GM11168 (cell line): ENCODE measurements at regions not wholly inside any gene's neighbourhood (a gene's known extent, or its start where the extent isn't known, plus 50 kb on each side); places are given as distances from the start of the nearest gene placed in this dataset.

ENCODE experiments used
- in situ Hi-C: fragments of 300-500 bp; cut with MboI; formaldehyde crosslinking; loops from one replicate; pipeline ENCODE4 v1.12.0; 2022; ENCODE audit warnings: low sequenced_read_pairs; ENCODE audit not compliant: unreplicated experiment

- in situ Hi-C loops: no loop called here
Observed at GRCh38 chr9:81293651-81294050, 395.7 kb downstream of the TLE1 start.

GRCh38 chr9:81292056-81292805, 397.1 kb downstream of the TLE1 start:
- in situ Hi-C loops: no loop called here

- in situ Hi-C loops: no loop called here
Observed at GRCh38 chr9:81289622-81290021, 399.7 kb downstream of the TLE1 start.

GRCh38 chr9:81268048-81268447, 421.3 kb downstream of the TLE1 start:
- in situ Hi-C loops: no loop called here

GRCh38 chr9:81266674-81267073, 422.7 kb downstream of the TLE1 start:
- in situ Hi-C loops: no loop called here

- in situ Hi-C loops: no loop called here
Observed at GRCh38 chr9:81266086-81266485, 423.3 kb downstream of the TLE1 start.

- in situ Hi-C loops: no loop called here
Observed at GRCh38 chr9:81264516-81264915, 424.8 kb downstream of the TLE1 start.

GRCh38 chr9:81259896-81260295, 429.5 kb downstream of the TLE1 start:
- in situ Hi-C loops: no loop called here

GRCh38 chr9:81256368-81256767, 433.0 kb downstream of the TLE1 start:
- in situ Hi-C loops: no loop called here

GRCh38 chr9:81250606-81251005, 438.7 kb downstream of the TLE1 start:
- in situ Hi-C loops: no loop called here

- in situ Hi-C loops: no loop called here
Observed at GRCh38 chr9:81250041-81250440, 439.3 kb downstream of the TLE1 start.

GRCh38 chr9:81245254-81245956, 443.9 kb downstream of the TLE1 start:
- in situ Hi-C loops: no loop called here

GRCh38 chr9:81244631-81245030, 444.7 kb downstream of the TLE1 start:
- in situ Hi-C loops: no loop called here

- in situ Hi-C loops: no loop called here
Observed at GRCh38 chr9:81242866-81243265, 446.5 kb downstream of the TLE1 start.

- in situ Hi-C loops: no loop called here
Observed at GRCh38 chr9:81239388-81239787, 450.0 kb downstream of the TLE1 start.

- in situ Hi-C loops: no loop called here
Observed at GRCh38 chr9:81237565-81238231, 451.6 kb downstream of the TLE1 start.

- in situ Hi-C loops: no loop called here
Observed at GRCh38 chr9:81234924-81235610, 454.3 kb downstream of the TLE1 start.

- in situ Hi-C loops: no loop called here
Observed at GRCh38 chr9:81231011-81231410, 458.3 kb downstream of the TLE1 start.

GRCh38 chr9:81227507-81228245, 461.7 kb downstream of the TLE1 start:
- in situ Hi-C loops: no loop called here

- in situ Hi-C loops: no loop called here
Observed at GRCh38 chr9:81225596-81225995, 463.8 kb downstream of the TLE1 start.
